ENCODE measurements at regions not wholly inside any gene's neighbourhood (a gene's known extent, or its start where the extent isn't known, plus 50 kb on each side); places are given as distances from the start of the nearest gene placed in this dataset.

GRCh38 chr9:4923141-4923540 is 61.9 kb upstream of the JAK2 start:
- H3K27ac ChIP-seq (ENCODE audit: low read depth, low read length, poor library complexity, severe bottlenecking) = no peak overlapping the region
- H3K79me2 ChIP-seq (ENCODE audit: insufficient read depth, low read depth, low read length) = no peaks in the 10 kb centered on the region
- no peaks in the 10 kb centered on the region for H3K36me3 ChIP-seq (ENCODE audit: insufficient read depth, low read length)
- no TSS peak for BruUV-seq (replicated peaks)
- POLR2A ChIA-PET = interaction anchor here (0.7 kb wide), 1 partner anchor 297 kb away, joined by 3 read pairs; no protein-coding TSS in a partner anchor
- DNase-seq (ENCODE audit: low spot score) = no peak
- H4K20me1 ChIP-seq (ENCODE audit: insufficient read depth, low read length) = no peaks in the 10 kb centered on the region
- H2AFZ ChIP-seq (ENCODE audit: low read length) = no peak overlapping the region
- TF ChIP-seq, protein P1, sequence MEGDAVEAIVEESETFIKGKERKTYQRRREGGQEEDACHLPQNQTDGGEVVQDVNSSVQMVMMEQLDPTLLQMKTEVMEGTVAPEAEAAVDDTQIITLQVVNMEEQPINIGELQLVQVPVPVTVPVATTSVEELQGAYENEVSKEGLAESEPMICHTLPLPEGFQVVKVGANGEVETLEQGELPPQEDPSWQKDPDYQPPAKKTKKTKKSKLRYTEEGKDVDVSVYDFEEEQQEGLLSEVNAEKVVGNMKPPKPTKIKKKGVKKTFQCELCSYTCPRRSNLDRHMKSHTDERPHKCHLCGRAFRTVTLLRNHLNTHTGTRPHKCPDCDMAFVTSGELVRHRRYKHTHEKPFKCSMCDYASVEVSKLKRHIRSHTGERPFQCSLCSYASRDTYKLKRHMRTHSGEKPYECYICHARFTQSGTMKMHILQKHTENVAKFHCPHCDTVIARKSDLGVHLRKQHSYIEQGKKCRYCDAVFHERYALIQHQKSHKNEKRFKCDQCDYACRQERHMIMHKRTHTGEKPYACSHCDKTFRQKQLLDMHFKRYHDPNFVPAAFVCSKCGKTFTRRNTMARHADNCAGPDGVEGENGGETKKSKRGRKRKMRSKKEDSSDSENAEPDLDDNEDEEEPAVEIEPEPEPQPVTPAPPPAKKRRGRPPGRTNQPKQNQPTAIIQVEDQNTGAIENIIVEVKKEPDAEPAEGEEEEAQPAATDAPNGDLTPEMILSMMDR (conservative IDR thresholded peaks at IDR 0.05; ENCODE audit: low read length) = no peak
- TF ChIP-seq EZH2phosphoT487 (IDR thresholded peaks at IDR 0.05; ENCODE audit: borderline replicate concordance, low read depth, low read length) = no peak
- H3K4me1 ChIP-seq (ENCODE audit: insufficient read depth, low read length, poor library complexity, severe bottlenecking) = peaks cover 4% of the 10 kb centered on the region
- no peaks in the 10 kb centered on the region for H3K9me3 ChIP-seq (ENCODE audit: low read length)
- intact Hi-C loops (cut with micrococcal nuclease; ENCODE audit: unreplicated experiment) = loop anchor here (5.0 kb wide), 1 partner anchor 64 kb away; the partner anchor contains the start of gene JAK2
- H3K4me3 ChIP-seq (ENCODE audit: low read depth, low read length, poor library complexity, severe bottlenecking) = no peak overlapping the region
- H3K9me2 ChIP-seq (ENCODE audit: insufficient read depth, low read length) = no peaks in the 10 kb centered on the region
- CTCF ChIA-PET (ENCODE audit: unreplicated experiment) = no interaction called here
- no peak overlapping the region for H3K4me2 ChIP-seq (ENCODE audit: low read length)

GRCh38 chr9:4923580-4924544 is 61.2 kb upstream of the JAK2 start:
- no peaks in the 10 kb centered on the region for H3K9me2 ChIP-seq (ENCODE audit: insufficient read depth, low read length)
- peaks cover 4% of the 10 kb centered on the region for H3K4me1 ChIP-seq (ENCODE audit: insufficient read depth, low read length, poor library complexity, severe bottlenecking)
- ChIA-PET POLR2A (interaction anchor here (1.0 kb wide), 1 partner anchor 61 kb away, joined by 3 read pairs; no protein-coding TSS in a partner anchor), CTCF (ENCODE audit: unreplicated experiment) (interaction anchor here (0.6 kb wide), 1 partner anchor 52 kb away, joined by 3 read pairs; no protein-coding TSS in a partner anchor)
- H3K79me2 ChIP-seq (ENCODE audit: insufficient read depth, low read depth, low read length) = no peaks in the 10 kb centered on the region
- DNase-seq (ENCODE audit: low spot score) = peak; percentile 55
- intact Hi-C loops (cut with micrococcal nuclease; ENCODE audit: unreplicated experiment) = loop anchor here (1.0 to 5.0 kb wide), 2 partner anchors 63 to 162 kb away; partner anchors contain the start of gene JAK2
- H3K27ac ChIP-seq (ENCODE audit: low read depth, low read length, poor library complexity, severe bottlenecking) = no peak overlapping the region
- H4K20me1 ChIP-seq (ENCODE audit: insufficient read depth, low read length) = no peaks in the 10 kb centered on the region
- H3K4me3 ChIP-seq (ENCODE audit: low read depth, low read length, poor library complexity, severe bottlenecking) = no peak overlapping the region
- TF ChIP-seq, protein P1 (conservative IDR thresholded peaks at IDR 0.05; ENCODE audit: low read length) = peak; percentile 83
- no peak for TF ChIP-seq EZH2phosphoT487 (IDR thresholded peaks at IDR 0.05; ENCODE audit: borderline replicate concordance, low read depth, low read length)
- H3K4me2 ChIP-seq (ENCODE audit: low read length) = no peak overlapping the region
- H3K9me3 ChIP-seq (ENCODE audit: low read length) = no peaks in the 10 kb centered on the region
- BruUV-seq (replicated peaks) = no TSS peak
- no peaks in the 10 kb centered on the region for H3K36me3 ChIP-seq (ENCODE audit: insufficient read depth, low read length)
- H2AFZ ChIP-seq (ENCODE audit: low read length) = no peak overlapping the region
